A673 (cell line): ENCODE measurements at regions not wholly inside any gene's neighbourhood (a gene's known extent, or its start where the extent isn't known, plus 50 kb on each side); places are given as distances from the start of the nearest gene placed in this dataset.

Source experiments
- BruUV-seq: library from RNA; stranded (reverse); fragments of 400-500 nt; replicated peaks from 2 replicates; lab custom pipeline; 2021; lab: Mats Ljungman, UMichigan
- CTCF ChIA-PET: fragments of 300-600 bp; sonication (Branson Sonifier 250); formaldehyde crosslinking; loops from one replicate; lab custom pipeline; 2022; ENCODE audit warnings: antibody characterized with exemption; lab: Charles Lee
- POLR2A ChIA-PET: fragments of 300-600 bp; sonication (Branson Sonifier 250); formaldehyde crosslinking; loops from one replicate; lab custom pipeline; 2022; ENCODE audit warnings: antibody characterized with exemption; ENCODE audit not compliant: low non-redundant PET; lab: Charles Lee
- DNase-seq: peaks from one replicate; pipeline ENCODE4 v3.0.0-alpha.2; 2015; ENCODE audit warnings: low spot score
- H3K27ac ChIP-seq: fragments of 200-600 bp; sonication (generic); 2 replicates; pipeline ENCODE4 v1.5.1; 2016; ENCODE audit warnings: mixed run types, low read depth, mild to moderate bottlenecking, mixed read lengths, antibody characterized with exemption, low read length; ENCODE audit not compliant: poor library complexity, severe bottlenecking
- H3K27me3 ChIP-seq: fragments of 200-600 bp; sonication (generic); replicated peaks from 2 replicates; pipeline ENCODE4 v1.6.1; 2017; ENCODE audit warnings: mixed run types, low read depth, mild to moderate bottlenecking, mixed read lengths, antibody characterized with exemption, low read length; ENCODE audit not compliant: insufficient read depth, poor library complexity
- H3K36me3 ChIP-seq: fragments of 200-600 bp; sonication (generic); 2 replicates; pipeline ENCODE4 v1.6.1; 2016; ENCODE audit warnings: mixed run types, mild to moderate bottlenecking, mixed read lengths, antibody characterized with exemption, low read length; ENCODE audit not compliant: insufficient read depth, poor library complexity, severe bottlenecking
- H3K4me1 ChIP-seq: fragments of 200-600 bp; sonication (generic); 2 replicates; pipeline ENCODE4 v1.6.1; 2017; ENCODE audit warnings: mixed run types, mild to moderate bottlenecking, mixed read lengths, antibody characterized with exemption, low read length; ENCODE audit not compliant: insufficient read depth, poor library complexity, severe bottlenecking
- H3K4me3 ChIP-seq: fragments of 200-600 bp; sonication (generic); 2 replicates; pipeline ENCODE4 v1.5.1; 2016; ENCODE audit warnings: low read depth, mixed run types, mild to moderate bottlenecking, mixed read lengths, low read length; ENCODE audit not compliant: poor library complexity, severe bottlenecking
- H3K9me3 ChIP-seq: fragments of 200-600 bp; sonication (generic); 2 replicates; pipeline ENCODE4 v1.6.1; 2016; ENCODE audit warnings: mixed run types, low read depth, mild to moderate bottlenecking, mixed read lengths, antibody characterized with exemption, low read length; ENCODE audit not compliant: poor library complexity, severe bottlenecking
- EZH2 ChIP-seq: fragments of 200-600 bp; sonication (generic); IDR thresholded peaks from 2 replicates; pipeline ENCODE4 v1.6.1; 2017; ENCODE audit warnings: borderline replicate concordance, low read depth, mild to moderate bottlenecking, mixed read lengths, antibody characterized with exemption, low read length; ENCODE audit not compliant: poor library complexity, severe bottlenecking
- intact Hi-C: fragments of 100-400 bp; cut with micrococcal nuclease; formaldehyde crosslinking; loops from one replicate; pipeline ENCODE4 v1.10.0; 2022; ENCODE audit not compliant: unreplicated experiment
- TF ChIP-seq, protein P1 (sequence below): fragments of 300-800, 200-600 bp; sonication (generic); conservative IDR thresholded peaks from 2 replicates; pipeline ENCODE4 v1.5.1; 2017; ENCODE audit warnings: low read depth, mild to moderate bottlenecking, antibody characterized with exemption, low read length, moderate library complexity, mixed read lengths

- intact Hi-C loops: no loop called here
- no TSS peak for BruUV-seq
- CTCF ChIA-PET: no interaction called here
Observed at GRCh38 chr11:120019191-120019590, 118.7 kb downstream of the TRIM29 start.

GRCh38 chr11:120017582-120018150, 120.2 kb downstream of the TRIM29 start:
- no peaks in the 10 kb centered on the region for H3K9me3 ChIP-seq
- intact Hi-C loops: no loop called here
- peaks cover 6% of the 10 kb centered on the region for H3K4me1 ChIP-seq
- CTCF ChIA-PET: no interaction called here
- peak; percentile 19 for DNase-seq
- H3K36me3 ChIP-seq: no peaks in the 10 kb centered on the region
- no peak overlapping the region for H3K27ac ChIP-seq
- no peak for TF ChIP-seq EZH2
- TF ChIP-seq, protein P1, sequence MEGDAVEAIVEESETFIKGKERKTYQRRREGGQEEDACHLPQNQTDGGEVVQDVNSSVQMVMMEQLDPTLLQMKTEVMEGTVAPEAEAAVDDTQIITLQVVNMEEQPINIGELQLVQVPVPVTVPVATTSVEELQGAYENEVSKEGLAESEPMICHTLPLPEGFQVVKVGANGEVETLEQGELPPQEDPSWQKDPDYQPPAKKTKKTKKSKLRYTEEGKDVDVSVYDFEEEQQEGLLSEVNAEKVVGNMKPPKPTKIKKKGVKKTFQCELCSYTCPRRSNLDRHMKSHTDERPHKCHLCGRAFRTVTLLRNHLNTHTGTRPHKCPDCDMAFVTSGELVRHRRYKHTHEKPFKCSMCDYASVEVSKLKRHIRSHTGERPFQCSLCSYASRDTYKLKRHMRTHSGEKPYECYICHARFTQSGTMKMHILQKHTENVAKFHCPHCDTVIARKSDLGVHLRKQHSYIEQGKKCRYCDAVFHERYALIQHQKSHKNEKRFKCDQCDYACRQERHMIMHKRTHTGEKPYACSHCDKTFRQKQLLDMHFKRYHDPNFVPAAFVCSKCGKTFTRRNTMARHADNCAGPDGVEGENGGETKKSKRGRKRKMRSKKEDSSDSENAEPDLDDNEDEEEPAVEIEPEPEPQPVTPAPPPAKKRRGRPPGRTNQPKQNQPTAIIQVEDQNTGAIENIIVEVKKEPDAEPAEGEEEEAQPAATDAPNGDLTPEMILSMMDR: no peak
- POLR2A ChIA-PET: no interaction called here
- H3K27me3 ChIP-seq: peaks cover 8% of the 10 kb centered on the region
- no peak overlapping the region for H3K4me3 ChIP-seq
- BruUV-seq: no TSS peak

More at GRCh38 chr11:120019191-120019590, 118.7 kb downstream of the TRIM29 start:
- no peaks in the 10 kb centered on the region for H3K36me3 ChIP-seq
- no peak for DNase-seq
- H3K4me1 ChIP-seq: no peaks in the 10 kb centered on the region
- H3K4me3 ChIP-seq: no peak overlapping the region
- H3K27ac ChIP-seq: no peak overlapping the region
- H3K9me3 ChIP-seq: no peaks in the 10 kb centered on the region
- POLR2A ChIA-PET: no interaction called here
- H3K27me3 ChIP-seq: peaks cover 8% of the 10 kb centered on the region
- TF ChIP-seq, protein P1: no peak
- no peak for TF ChIP-seq EZH2

DNA sequence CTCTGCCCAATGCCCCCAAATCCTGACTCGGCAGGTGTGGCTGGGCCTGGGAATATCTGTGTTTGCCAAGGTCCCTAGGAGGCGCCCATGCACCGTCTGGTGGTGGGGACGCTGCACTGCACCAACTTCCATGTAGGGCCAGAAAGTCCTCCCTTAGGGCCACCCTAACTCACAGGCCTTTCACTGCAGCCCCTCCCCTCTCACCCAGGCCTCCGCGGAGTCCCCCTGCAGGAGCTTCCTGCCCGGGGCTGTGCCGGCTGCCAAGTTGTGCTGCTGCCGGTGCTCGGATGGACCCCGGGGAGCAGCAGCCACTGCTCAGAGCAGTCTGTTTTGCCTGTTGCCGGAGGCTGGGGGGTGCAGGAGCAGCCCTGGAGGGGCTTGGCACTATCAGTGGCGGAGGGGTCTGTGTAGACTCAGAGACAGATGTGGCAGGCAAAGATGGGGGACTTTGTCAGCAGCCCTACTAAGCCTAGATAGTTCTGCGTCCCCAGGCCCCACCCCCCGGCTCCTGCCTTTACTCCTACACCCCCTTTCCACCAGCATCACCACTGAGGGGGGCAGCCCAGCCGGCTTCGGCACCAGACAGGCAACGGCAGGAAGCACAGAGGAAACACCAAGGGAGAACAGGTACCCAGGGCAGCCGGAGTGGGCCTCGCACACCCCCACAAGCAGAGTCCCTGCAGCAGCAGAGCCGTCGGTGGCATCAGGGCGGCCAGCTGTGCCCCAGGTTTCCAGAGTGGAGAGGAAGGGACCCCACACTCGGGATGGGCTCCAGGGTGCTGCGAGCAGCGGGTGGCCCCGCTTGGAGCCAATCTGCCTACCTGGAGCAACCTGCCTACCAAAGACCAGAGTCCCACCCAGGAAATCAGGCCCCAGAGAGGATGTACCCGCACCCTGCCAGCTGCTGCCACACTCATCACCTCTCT, 124.3 kb downstream of the TRIM29 start:
- H3K27me3 ChIP-seq: peaks cover 21% of the 10 kb centered on the region
- no peaks in the 10 kb centered on the region for H3K36me3 ChIP-seq
- TF ChIP-seq EZH2: no peak
- TF ChIP-seq, protein P1: peak; percentile 84
- no TSS peak for BruUV-seq
- H3K4me1 ChIP-seq: peaks cover 12% of the 10 kb centered on the region
- H3K9me3 ChIP-seq: no peaks in the 10 kb centered on the region
- POLR2A ChIA-PET: no interaction called here
- CTCF ChIA-PET: interaction anchor here (0.6 kb wide), 1 partner anchor 118 kb away, joined by 3 read pairs; no protein-coding TSS in a partner anchor
- peak; percentile 88 for DNase-seq
- no peak overlapping the region for H3K4me3 ChIP-seq
- H3K27ac ChIP-seq: no peak overlapping the region
- intact Hi-C loops: loop anchor here (5.0 kb wide), 3 partner anchors 94 to 531 kb away; no protein-coding TSS in a partner anchor
